H9 (cell line): ENCODE measurements at regions not wholly inside any gene's neighbourhood (a gene's known extent, or its start where the extent isn't known, plus 50 kb on each side); places are given as distances from the start of the nearest gene placed in this dataset.

Experiments used
- DNase-seq: peaks from one replicate; pipeline ENCODE4 v3.0.0-alpha.2; 2017
- H2AFZ ChIP-seq: one replicate; pipeline ENCODE4 v1.6.1; 2013; ENCODE audit warnings: mild to moderate bottlenecking, low read length, control low read depth, moderate library complexity
- H2AK5ac ChIP-seq: 2 replicates; pipeline ENCODE4 v1.6.1; 2013; ENCODE audit warnings: low read length, control low read depth, mixed read lengths; ENCODE audit not compliant: insufficient read length
- H2BK120ac ChIP-seq: one replicate; pipeline ENCODE4 v1.6.1; 2013; ENCODE audit warnings: low read depth, mild to moderate bottlenecking, low read length, control low read depth, inconsistent platforms; ENCODE audit not compliant: poor library complexity, severe bottlenecking
- H2BK12ac ChIP-seq: 2 replicates; pipeline ENCODE4 v1.6.1; 2013; ENCODE audit warnings: low read length, control low read depth, mixed read lengths, low read depth; ENCODE audit not compliant: insufficient read length
- H2BK15ac ChIP-seq: 2 replicates; pipeline ENCODE4 v1.6.1; 2013; ENCODE audit warnings: low read depth, low read length, control low read depth
- H2BK20ac ChIP-seq: one replicate; pipeline ENCODE4 v1.6.1; 2013; ENCODE audit warnings: low read depth, mild to moderate bottlenecking, low read length, control low read depth, inconsistent platforms; ENCODE audit not compliant: poor library complexity, severe bottlenecking
- H2BK5ac ChIP-seq: 2 replicates; pipeline ENCODE4 v1.6.1; 2013; ENCODE audit warnings: low read length, control low read depth, mixed read lengths; ENCODE audit not compliant: insufficient read length
- H3K14ac ChIP-seq: 2 replicates; pipeline ENCODE4 v1.6.1; 2013; ENCODE audit warnings: low read length, control low read depth; ENCODE audit not compliant: insufficient read depth
- H3K18ac ChIP-seq: 2 replicates; pipeline ENCODE4 v1.6.1; 2013; ENCODE audit warnings: low read depth, mild to moderate bottlenecking, mixed read lengths, low read length, control low read depth; ENCODE audit not compliant: insufficient read length
- H3K23ac ChIP-seq: 2 replicates; pipeline ENCODE4 v1.6.1; 2013; ENCODE audit warnings: low read length, control low read depth, mixed read lengths, low read depth; ENCODE audit not compliant: insufficient read length
- H3K23me2 ChIP-seq: 2 replicates; pipeline ENCODE4 v1.6.1; 2013; ENCODE audit warnings: low read depth, mild to moderate bottlenecking, mixed read lengths, low read length, control low read depth; ENCODE audit not compliant: insufficient read length, poor library complexity, severe bottlenecking
- H3K27ac ChIP-seq: 2 replicates; pipeline ENCODE4 v1.5.1; 2013; ENCODE audit warnings: low read length, control low read depth, mixed read lengths, low read depth; ENCODE audit not compliant: insufficient read length
- H3K27me3 ChIP-seq: 2 replicates; pipeline ENCODE4 v1.6.1; 2013; ENCODE audit warnings: low read length, control low read depth, inconsistent platforms; ENCODE audit not compliant: insufficient read depth
- H3K4ac ChIP-seq: 2 replicates; pipeline ENCODE4 v1.6.1; 2013; ENCODE audit warnings: low read depth, mild to moderate bottlenecking, control low read depth, inconsistent platforms, low read length, moderate library complexity
- H3K4me1 ChIP-seq: 2 replicates; pipeline ENCODE4 v1.6.1; 2013; ENCODE audit warnings: low read length, control low read depth, inconsistent platforms; ENCODE audit not compliant: insufficient read depth
- H3K4me2 ChIP-seq: 2 replicates; pipeline ENCODE4 v1.6.1; 2013; ENCODE audit warnings: low read length, control low read depth, mixed read lengths; ENCODE audit not compliant: insufficient read length, insufficient read depth
- H3K56ac ChIP-seq: 2 replicates; pipeline ENCODE4 v1.6.1; 2013; ENCODE audit warnings: low read depth, mild to moderate bottlenecking, mixed read lengths, low read length, control low read depth; ENCODE audit not compliant: insufficient read length
- H3K79me1 ChIP-seq: 2 replicates; pipeline ENCODE4 v1.6.1; 2013; ENCODE audit warnings: low read depth, mild to moderate bottlenecking, moderate library complexity, low read length, control low read depth, inconsistent platforms; ENCODE audit not compliant: insufficient read depth, poor library complexity, severe bottlenecking
- H3K79me2 ChIP-seq: 2 replicates; pipeline ENCODE4 v1.6.1; 2013; ENCODE audit warnings: low read length, control low read depth, inconsistent platforms; ENCODE audit not compliant: insufficient read depth
- H3K9ac ChIP-seq: 2 replicates; pipeline ENCODE4 v1.6.1; 2013; ENCODE audit warnings: low read length, control low read depth, mixed read lengths; ENCODE audit not compliant: insufficient read length; ENCODE audit errors: extremely low read depth
- H3K9me3 ChIP-seq: one replicate; pipeline ENCODE4 v1.6.1; 2013; ENCODE audit warnings: low read depth, low read length, inconsistent platforms; ENCODE audit not compliant: control insufficient read depth
- H3T11ph ChIP-seq: one replicate; pipeline ENCODE4 v1.6.1; 2013; ENCODE audit warnings: mild to moderate bottlenecking, low read length, control low read depth, inconsistent platforms
- H4K20me1 ChIP-seq: one replicate; pipeline ENCODE4 v1.6.1; 2013; ENCODE audit not compliant: control insufficient read depth, insufficient read length, insufficient read depth
- H4K5ac ChIP-seq: 2 replicates; pipeline ENCODE4 v1.6.1; 2013; ENCODE audit warnings: low read depth, mild to moderate bottlenecking, mixed read lengths, low read length, control low read depth; ENCODE audit not compliant: insufficient read length
- H4K8ac ChIP-seq: replicated peaks from 2 replicates; pipeline ENCODE4 v1.6.1; 2013; ENCODE audit warnings: low read length, control low read depth, mixed read lengths, low read depth; ENCODE audit not compliant: insufficient read length
- H4K91ac ChIP-seq: 2 replicates; pipeline ENCODE4 v1.6.1; 2013; ENCODE audit warnings: low read depth, mild to moderate bottlenecking, moderate library complexity, mixed read lengths, low read length, control low read depth; ENCODE audit not compliant: insufficient read length
- H3K27ac Mint-ChIP-seq, 3 experiments: 2 replicates in 2 of 3; 3 replicates in 1 of 3; pipeline ENCODE4 v1.8.0; 2020 to 2021; ENCODE audit warnings: mixed read lengths in 3 of 3, mild to moderate bottlenecking in 1 of 3, moderate library complexity in 1 of 3
- H3K27me3 Mint-ChIP-seq: 2 replicates; pipeline ENCODE4 v1.8.0; 2021; ENCODE audit warnings: low read depth, mild to moderate bottlenecking, moderate library complexity, mixed read lengths
- H3K36me3 Mint-ChIP-seq, 3 experiments: 2 replicates in 2 of 3; 3 replicates in 1 of 3; pipeline ENCODE4 v1.8.0; 2020 to 2021; ENCODE audit warnings: low read depth in 3 of 3, mixed read lengths in 3 of 3; ENCODE audit not compliant: insufficient read depth in 1 of 3
- H3K4me1 Mint-ChIP-seq, 2 experiments: 2 replicates each; pipeline ENCODE4 v1.8.0; 2020; ENCODE audit warnings: mixed read lengths in 2 of 2
- H3K4me3 Mint-ChIP-seq, 2 experiments: 2 replicates in 1 of 2; 3 replicates in 1 of 2; pipeline ENCODE4 v1.8.0; 2020 to 2021; ENCODE audit warnings: mild to moderate bottlenecking in 2 of 2, mixed read lengths in 2 of 2, moderate library complexity in 1 of 2
- H3K9me3 Mint-ChIP-seq, 2 experiments: 2 replicates in 1 of 2; 3 replicates in 1 of 2; pipeline ENCODE4 v1.8.0; 2020; ENCODE audit warnings: mild to moderate bottlenecking in 2 of 2, mixed read lengths in 2 of 2, moderate library complexity in 1 of 2
- CTCF ChIP-seq: fragments of 200-600 bp; sonication (generic); conservative IDR thresholded peaks from 3 replicates; pipeline ENCODE4 v1.8.0; 2021; ENCODE audit warnings: antibody characterized with exemption, mild to moderate bottlenecking
- WGBS: extraction: QIAGEN DNeasy Blood & Tissue Kit; methylation state at CpG from one replicate; pipeline ENCODE4 v1.1.7; 2013; ENCODE audit warnings: missing lambda C conversion rate, low lambda C conversion rate, mixed read lengths; ENCODE audit not compliant: insufficient read length; ENCODE audit errors: extremely low coverage; 5-methylcytosine and 5-hydroxymethylcytosine counted together

GRCh38 chr2:42851186-42851585 lies 58.8 kb upstream of the HAAO start:
- Histone ChIP-seq H4K91ac (no peak overlapping the region), H4K8ac (no peak overlapping the region), H2BK20ac (no peak overlapping the region), H2BK15ac (no peak overlapping the region), H3K18ac (no peak overlapping the region), H3K56ac (no peak overlapping the region), H3K79me1 (no peaks in the 10 kb centered on the region), H2AFZ (no peak overlapping the region), H3K14ac (no peak overlapping the region), H3K9ac (no peak overlapping the region), H3K4me2 (no peak overlapping the region), H3K27me3 (no peaks in the 10 kb centered on the region), H2BK12ac (no peak overlapping the region), H3K27ac (no peak overlapping the region), H3K23ac (no peak overlapping the region), H3K79me2 (no peaks in the 10 kb centered on the region), H2BK120ac (no peak overlapping the region), H3K4ac (no peak overlapping the region), H4K5ac (no peak overlapping the region), H3K23me2 (no peaks in the 10 kb centered on the region), H3T11ph (no peak overlapping the region), H3K9me3 (no peaks in the 10 kb centered on the region), H2BK5ac (no peak overlapping the region), H3K4me1 (no peaks in the 10 kb centered on the region), H2AK5ac (no peak overlapping the region), H4K20me1 (no peaks in the 10 kb centered on the region)
- H3K36me3 Mint-ChIP-seq, result no peaks in the 10 kb centered on the region
- H3K4me1 Mint-ChIP-seq, result peaks cover 3 to 9% of the 10 kb centered on the region in 2 experiments; a peak in 3 of 4 replicates
- H3K9me3 Mint-ChIP-seq, result no peaks in the 10 kb centered on the region
- no peak for DNase-seq
- TF ChIP-seq CTCF, result no peak
- H3K27ac Mint-ChIP-seq, result peak overlapping the region in 1 of 3 experiments; percentile 53; a peak in 1 of 7 replicates
- H3K4me3 Mint-ChIP-seq, result no peak overlapping the region
- H3K27me3 Mint-ChIP-seq, result no peaks in the 10 kb centered on the region; the same call in 1 of the 2 replicates
- WGBS, result no CpG with 5 or more reads among the region's 4 CpGs
